Cardiac fibroblast (primary cell): ENCODE measurements at regions not wholly inside any gene's neighbourhood (a gene's known extent, or its start where the extent isn't known, plus 50 kb on each side); places are given as distances from the start of the nearest gene placed in this dataset.
A peak's percentile ranks its signal among the peaks of the same experiment; 100 is the strongest.

Experiments used
- DNase-seq, 2 donors: peaks; one replicate each; pipeline versions ENCODE4 v3.0.0 to v3.0.0-alpha.2; 2010; ENCODE audit warnings: low read depth in 2 of 2
- H3K4me3 ChIP-seq, 2 donors: replicated peaks in 1 of 2; 1 replicate in 1 of 2; 2 replicates in 1 of 2; pipeline ENCODE4 v1.5.1; 2011; ENCODE audit warnings: low read depth in 2 of 2, low read length in 2 of 2, mild to moderate bottlenecking in 2 of 2, moderate library complexity in 1 of 2
- CTCF ChIP-seq: IDR thresholded peaks from one replicate; pipeline ENCODE4 v1.5.1; 2011; ENCODE audit warnings: low read depth, mild to moderate bottlenecking, low read length, inconsistent platforms

GRCh38 chr11:80107415-80107814, 666.6 kb upstream of the TENM4 start:
- TF ChIP-seq CTCF = no peak
- DNase-seq = no peak

GRCh38 chr11:80104191-80104590, 663.4 kb upstream of the TENM4 start:
- TF ChIP-seq CTCF = no peak
- no peak overlapping the region for H3K4me3 ChIP-seq
- DNase-seq = no peak

More at GRCh38 chr11:80107415-80107814, 666.6 kb upstream of the TENM4 start:
- no peak overlapping the region for H3K4me3 ChIP-seq

- no peak overlapping the region for H3K4me3 ChIP-seq
- peak; percentile 74 for DNase-seq
- TF ChIP-seq CTCF = no peak
Measured at GRCh38 chr11:80103142-80103859, 662.5 kb upstream of the TENM4 start.

GRCh38 chr11:80097146-80097545, 656.3 kb upstream of the TENM4 start:
- DNase-seq = no peak
- no peak overlapping the region for H3K4me3 ChIP-seq
- TF ChIP-seq CTCF = no peak

GRCh38 chr11:80096736-80097135, 655.9 kb upstream of the TENM4 start:
- H3K4me3 ChIP-seq = no peak overlapping the region
- no peak for TF ChIP-seq CTCF
- peak; percentile 14 to 64 for DNase-seq

- DNase-seq = no peak
- H3K4me3 ChIP-seq = no peak overlapping the region
Measured at GRCh38 chr11:80086496-80087055, 645.7 kb upstream of the TENM4 start.

More at GRCh38 chr11:80086496-80087055, 645.7 kb upstream of the TENM4 start:
- no peak for TF ChIP-seq CTCF
